NCI-H1048 (cell line): ENCODE measurements at regions not wholly inside any gene's neighbourhood (a gene's known extent, or its start where the extent isn't known, plus 50 kb on each side); places are given as distances from the start of the nearest gene placed in this dataset.

Source experiments
- DNase-seq: peaks from one replicate; lab custom pipeline; 2025; lab: John Stamatoyannopoulos, UW

DNA sequence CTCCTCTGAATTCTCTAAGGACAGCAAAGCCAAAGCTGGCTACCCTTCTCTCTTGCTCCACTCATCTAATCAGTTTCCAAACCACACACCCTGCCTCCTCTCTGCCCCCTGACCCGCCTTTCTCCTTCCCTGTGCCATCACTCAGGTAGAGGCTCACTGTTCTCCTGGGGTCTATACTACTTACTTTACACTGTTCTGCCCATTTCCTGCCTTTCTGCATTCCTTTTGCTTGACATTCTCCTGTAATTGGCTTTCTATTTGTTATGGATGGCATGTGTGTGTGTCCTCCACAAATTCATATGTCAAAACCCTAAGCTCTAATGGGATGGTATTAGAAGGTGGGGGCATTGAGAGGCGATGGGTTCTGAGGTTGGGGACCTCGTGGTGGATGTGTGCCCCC lies 675.2 kb upstream of the ID2 start:
- DNase-seq = no peak

GRCh38 chr2:8009010-8009597 lies 672.8 kb upstream of the ID2 start:
- DNase-seq = no peak

GRCh38 chr2:8015848-8016600 lies 665.8 kb upstream of the ID2 start:
- no peak for DNase-seq

DNA sequence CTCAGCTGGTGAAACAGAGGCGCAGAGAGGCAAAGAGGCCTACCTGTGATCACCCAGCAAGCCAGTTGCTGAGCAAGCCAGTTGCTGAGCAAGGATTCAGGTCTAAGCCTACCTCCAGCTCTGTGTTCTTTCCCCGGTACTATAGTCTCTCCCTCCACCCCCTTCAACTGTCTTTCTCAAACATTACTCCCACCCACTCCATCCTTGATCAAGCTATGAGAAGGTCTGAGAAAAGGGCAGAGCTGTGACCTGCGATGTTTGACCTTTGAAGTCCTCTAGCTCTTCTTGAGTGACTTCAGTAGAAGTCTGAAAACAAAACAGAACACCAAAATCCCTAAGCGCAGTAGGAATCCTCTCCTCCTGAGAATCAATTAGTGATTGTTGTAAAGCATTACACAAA lies 665.2 kb upstream of the ID2 start:
- no peak for DNase-seq

- no peak for DNase-seq
Observed at GRCh38 chr2:8018956-8019355, 662.9 kb upstream of the ID2 start.

- DNase-seq = no peak
Observed at GRCh38 chr2:8019934-8020333, 661.9 kb upstream of the ID2 start.

DNA sequence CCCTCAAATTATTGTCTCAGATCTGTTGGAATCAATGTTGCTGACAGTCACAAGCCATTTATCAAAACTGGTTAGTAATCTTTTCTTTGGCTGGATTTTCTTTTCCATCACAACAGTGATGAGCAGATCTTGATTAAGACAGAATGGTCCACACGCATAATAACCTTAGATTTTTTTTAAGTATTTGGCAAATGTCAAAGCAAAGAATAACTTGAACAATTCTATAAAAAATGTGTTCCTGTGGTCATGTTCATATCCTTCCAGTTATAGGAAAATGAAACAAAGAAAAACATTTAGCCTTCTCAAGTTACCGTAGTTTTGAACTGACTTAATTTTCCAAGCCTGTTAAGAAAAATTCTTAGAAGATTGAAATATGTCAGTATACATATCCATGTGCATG lies 659.9 kb upstream of the ID2 start:
- DNase-seq = no peak

GRCh38 chr2:8022908-8023640 lies 658.8 kb upstream of the ID2 start:
- no peak for DNase-seq

- no peak for DNase-seq
Observed at GRCh38 chr2:8024506-8024905, 657.4 kb upstream of the ID2 start.

DNA sequence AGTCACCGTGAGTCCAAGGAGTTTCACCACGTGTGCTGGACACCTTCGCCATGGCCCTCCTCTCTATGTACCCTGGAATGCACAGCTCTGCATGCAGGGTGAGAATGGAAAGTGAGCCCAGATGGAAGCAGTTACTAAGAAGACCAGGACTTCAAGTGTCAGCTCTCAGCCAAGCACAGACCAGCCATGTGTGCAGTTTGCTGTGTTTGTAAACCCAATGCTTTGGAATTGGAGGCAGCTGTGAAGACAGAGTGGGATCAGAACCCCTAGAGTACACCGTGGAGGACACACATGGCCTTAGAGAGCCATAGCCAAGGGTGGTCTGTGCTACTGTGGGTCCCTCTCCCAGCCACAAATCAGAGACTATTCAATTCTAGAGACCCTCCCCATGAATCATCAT lies 655.5 kb upstream of the ID2 start:
- DNase-seq = no peak

DNA sequence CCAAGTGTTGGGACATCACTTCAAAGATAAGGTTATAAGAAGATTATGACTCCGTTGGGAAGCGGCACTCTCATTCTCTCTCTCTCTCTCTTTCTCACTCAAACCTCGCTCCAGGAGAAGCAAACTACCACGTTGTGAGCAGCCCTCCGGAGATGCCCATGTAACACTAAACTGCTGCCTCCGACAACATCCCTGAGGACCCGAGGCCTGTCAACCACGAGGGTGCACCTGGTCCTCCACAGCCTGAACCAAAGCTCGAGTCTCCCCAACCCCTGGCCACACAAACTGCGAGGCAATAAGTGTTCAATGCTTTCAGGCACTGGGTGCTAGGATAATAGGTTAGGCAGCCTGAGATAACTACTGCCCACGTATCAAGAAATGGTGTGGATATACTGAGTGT lies 654.5 kb upstream of the ID2 start:
- DNase-seq = no peak

DNA sequence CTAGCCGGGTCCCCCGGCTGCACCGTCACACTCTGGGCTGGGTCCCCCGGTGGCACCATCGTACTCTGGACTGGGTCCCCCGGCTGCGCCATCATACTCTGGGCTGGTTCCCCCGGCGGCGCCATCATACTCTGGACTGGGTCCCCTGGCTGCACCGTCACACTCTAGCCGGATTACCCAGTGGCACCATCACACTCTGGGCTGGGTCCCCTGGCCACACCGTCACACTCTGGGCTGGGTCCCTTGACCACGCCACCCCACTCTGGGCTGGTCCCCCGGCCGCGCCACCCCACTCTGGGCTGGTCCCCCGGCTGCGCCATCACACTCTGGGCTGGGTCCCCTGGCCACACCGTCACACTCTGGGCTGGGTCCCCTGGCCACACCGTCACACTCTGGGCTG lies 653.8 kb upstream of the ID2 start:
- DNase-seq = no peak

GRCh38 chr2:8028436-8028835 lies 653.4 kb upstream of the ID2 start:
- DNase-seq = no peak

- no peak for DNase-seq
Observed at GRCh38 chr2:8028981-8029380, 652.9 kb upstream of the ID2 start.

GRCh38 chr2:8030573-8031303 lies 651.1 kb upstream of the ID2 start:
- no peak for DNase-seq

GRCh38 chr2:8031370-8031769 lies 650.5 kb upstream of the ID2 start:
- no peak for DNase-seq

DNA sequence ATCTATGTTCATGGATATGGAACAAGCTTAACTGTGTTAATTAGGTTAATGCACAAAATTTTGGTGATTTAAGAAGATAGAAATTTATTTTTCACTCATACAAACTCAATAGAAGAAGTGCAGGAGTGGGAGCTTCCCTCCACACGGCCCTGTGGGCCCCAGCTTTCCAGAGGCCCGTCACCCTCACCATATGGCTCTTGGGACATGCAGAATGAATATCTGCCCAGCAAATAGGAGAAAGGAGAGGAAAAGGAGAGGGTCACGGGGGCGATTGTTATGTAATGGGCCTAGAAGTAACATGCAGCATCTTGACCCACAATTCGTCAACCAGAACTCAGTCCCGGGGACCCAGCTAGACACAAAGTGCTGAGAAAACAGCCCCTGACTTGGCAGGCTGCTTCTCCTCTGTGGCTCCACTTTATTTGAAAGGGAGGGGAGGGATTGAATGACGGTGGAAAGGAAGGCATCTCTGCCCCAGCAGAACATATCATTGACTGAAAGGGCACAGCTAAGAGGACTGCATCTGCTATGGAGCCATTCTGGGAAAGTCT lies 648.2 kb upstream of the ID2 start:
- DNase-seq = no peak

DNA sequence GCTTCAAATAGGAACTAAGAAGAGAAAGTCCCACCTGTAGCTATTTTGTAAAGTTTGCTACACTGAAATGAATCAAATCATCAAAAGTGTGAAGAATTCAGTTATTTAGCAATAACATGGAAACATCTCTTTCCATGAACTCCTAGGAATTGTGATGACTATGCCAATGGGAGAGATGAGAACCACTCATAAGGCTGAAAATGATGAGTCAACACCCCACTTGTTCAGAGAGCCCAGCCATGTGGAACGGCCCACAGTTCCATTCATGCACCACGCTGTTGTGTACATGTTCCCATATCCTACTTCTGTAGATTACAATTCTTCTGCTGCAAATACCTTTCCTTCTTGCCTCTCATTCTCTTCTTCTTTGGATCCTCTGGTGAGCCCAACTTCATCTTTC lies 645.5 kb upstream of the ID2 start:
- no peak for DNase-seq

- no peak for DNase-seq
Observed at GRCh38 chr2:8039732-8040131, 642.1 kb upstream of the ID2 start.

DNA sequence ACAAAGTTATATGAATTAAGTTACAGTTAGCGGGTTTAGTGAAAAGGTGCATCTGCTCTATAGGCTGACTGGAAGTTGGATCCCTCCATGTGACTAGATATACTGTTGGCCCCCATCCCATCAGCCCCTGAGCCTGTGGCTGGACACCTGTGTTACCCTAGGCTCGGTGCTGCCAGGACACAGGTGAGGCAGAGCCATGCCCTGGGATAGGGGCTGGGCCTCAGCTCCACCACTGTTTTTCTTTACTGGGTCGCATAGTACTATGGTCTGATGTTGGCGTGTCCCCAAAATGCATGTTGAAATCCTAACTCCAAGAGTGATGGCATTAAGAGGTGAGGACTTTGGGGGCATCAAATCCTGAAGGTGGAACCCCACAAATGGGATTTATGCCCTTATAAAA lies 638.6 kb upstream of the ID2 start:
- no peak for DNase-seq

- DNase-seq = no peak
Observed at GRCh38 chr2:8044046-8044594, 637.7 kb upstream of the ID2 start.

GRCh38 chr2:8045081-8045614 lies 636.7 kb upstream of the ID2 start:
- DNase-seq = no peak
